WI38 (cell line): ENCODE measurements at regions not wholly inside any gene's neighbourhood (a gene's known extent, or its start where the extent isn't known, plus 50 kb on each side); places are given as distances from the start of the nearest gene placed in this dataset.

Experiments
- H3K4me3 ChIP-seq: 2 replicates; pipeline ENCODE4 v1.5.1; 2011; ENCODE audit warnings: low read depth, mild to moderate bottlenecking, control low read depth, low read length
- TF ChIP-seq, protein P1 (sequence below): IDR thresholded peaks from 2 replicates; pipeline ENCODE4 v1.5.1; 2012; ENCODE audit warnings: low read depth, mild to moderate bottlenecking, control low read depth, low read length

DNA sequence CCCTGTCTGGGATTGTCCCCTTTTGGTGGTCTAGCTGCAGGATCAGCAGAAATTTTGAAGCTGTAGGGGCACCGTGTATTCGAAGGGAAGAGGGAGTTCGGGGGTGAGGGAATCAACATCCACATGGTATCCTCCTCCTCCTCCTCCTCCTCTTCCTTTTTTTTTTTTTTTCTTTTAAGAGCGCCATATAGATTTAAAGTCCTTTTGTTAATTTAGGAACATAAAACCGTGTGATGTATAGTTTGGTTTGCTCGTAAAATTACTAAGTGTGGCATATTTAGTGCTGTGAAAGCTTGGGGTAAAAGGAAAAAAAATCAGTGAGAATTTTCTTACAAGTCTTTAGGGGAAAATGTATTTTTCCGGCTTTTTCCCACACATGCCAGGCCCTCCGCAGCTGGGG lies 50.1 kb upstream of the GSE1 start:
- no peak overlapping the region for H3K4me3 ChIP-seq
- TF ChIP-seq, protein P1, sequence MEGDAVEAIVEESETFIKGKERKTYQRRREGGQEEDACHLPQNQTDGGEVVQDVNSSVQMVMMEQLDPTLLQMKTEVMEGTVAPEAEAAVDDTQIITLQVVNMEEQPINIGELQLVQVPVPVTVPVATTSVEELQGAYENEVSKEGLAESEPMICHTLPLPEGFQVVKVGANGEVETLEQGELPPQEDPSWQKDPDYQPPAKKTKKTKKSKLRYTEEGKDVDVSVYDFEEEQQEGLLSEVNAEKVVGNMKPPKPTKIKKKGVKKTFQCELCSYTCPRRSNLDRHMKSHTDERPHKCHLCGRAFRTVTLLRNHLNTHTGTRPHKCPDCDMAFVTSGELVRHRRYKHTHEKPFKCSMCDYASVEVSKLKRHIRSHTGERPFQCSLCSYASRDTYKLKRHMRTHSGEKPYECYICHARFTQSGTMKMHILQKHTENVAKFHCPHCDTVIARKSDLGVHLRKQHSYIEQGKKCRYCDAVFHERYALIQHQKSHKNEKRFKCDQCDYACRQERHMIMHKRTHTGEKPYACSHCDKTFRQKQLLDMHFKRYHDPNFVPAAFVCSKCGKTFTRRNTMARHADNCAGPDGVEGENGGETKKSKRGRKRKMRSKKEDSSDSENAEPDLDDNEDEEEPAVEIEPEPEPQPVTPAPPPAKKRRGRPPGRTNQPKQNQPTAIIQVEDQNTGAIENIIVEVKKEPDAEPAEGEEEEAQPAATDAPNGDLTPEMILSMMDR, result no peak
